IMR-90 (cell line): ENCODE measurements at regions not wholly inside any gene's neighbourhood (a gene's known extent, or its start where the extent isn't known, plus 50 kb on each side); places are given as distances from the start of the nearest gene placed in this dataset.

Source experiments
- ATAC-seq: fragments of 200-7000 bp; cut with Tn5 transposase; 2 replicates; pipeline ENCODE4 v1.9.1; 2020; ENCODE audit warnings: low read depth, mild to moderate bottlenecking, moderate library complexity
- BruUV-seq: library from RNA; stranded (reverse); fragments of 400-500 nt; replicated peaks from 2 replicates; lab custom pipeline; 2021; lab: Mats Ljungman, UMichigan
- CTCF ChIA-PET: fragments of 300-600 bp; formaldehyde crosslinking; extraction: SDS; loops from one replicate; lab custom pipeline; 2021; ENCODE audit warnings: antibody characterized with exemption; lab: Yijun Ruan, JAX
- POLR2A ChIA-PET: fragments of 300-600 bp; sonication (Branson Sonifier 250); formaldehyde crosslinking; loops from one replicate; lab custom pipeline; 2022; ENCODE audit warnings: antibody characterized with exemption; ENCODE audit not compliant: unreplicated experiment; lab: Charles Lee
- DNase-seq: peaks from one replicate; pipeline ENCODE4 v3.0.0; 2013
- H2AFZ ChIP-seq: replicated peaks from 2 replicates; pipeline ENCODE3; 2013; ENCODE audit warnings: low read length, mild to moderate bottlenecking; ENCODE audit not compliant: poor library complexity
- H2AK5ac ChIP-seq: 2 replicates; pipeline ENCODE4 v1.6.1; 2013; ENCODE audit warnings: low read depth, low read length, inconsistent platforms
- H2AK9ac ChIP-seq: replicated peaks from 2 replicates; pipeline ENCODE3; 2013; ENCODE audit warnings: mild to moderate bottlenecking, low read depth, low read length, moderate library complexity; ENCODE audit not compliant: poor library complexity
- H2BK120ac ChIP-seq: 2 replicates; pipeline ENCODE4 v1.6.1; 2013; ENCODE audit warnings: low read depth, low read length, inconsistent platforms
- H2BK15ac ChIP-seq: 3 replicates; pipeline ENCODE4 v1.6.1; 2013; ENCODE audit warnings: low read depth, low read length, inconsistent platforms
- H2BK20ac ChIP-seq: 2 replicates; pipeline ENCODE4 v1.6.1; 2013; ENCODE audit warnings: low read depth, mild to moderate bottlenecking, inconsistent platforms, low read length, moderate library complexity
- H2BK5ac ChIP-seq: 2 replicates; pipeline ENCODE4 v1.6.1; 2013; ENCODE audit warnings: mild to moderate bottlenecking, low read depth, low read length, inconsistent platforms; ENCODE audit not compliant: poor library complexity, severe bottlenecking
- H3K14ac ChIP-seq: replicated peaks from 2 replicates; pipeline ENCODE4 v1.6.1; 2013; ENCODE audit warnings: low read depth, low read length, inconsistent platforms
- H3K18ac ChIP-seq: 2 replicates; pipeline ENCODE4 v1.6.1; 2013; ENCODE audit warnings: low read depth, low read length, control low read depth
- H3K23ac ChIP-seq: 2 replicates; pipeline ENCODE4 v1.6.1; 2013; ENCODE audit warnings: low read depth, low read length, inconsistent platforms
- H3K27ac ChIP-seq: 2 replicates; pipeline ENCODE4 v1.5.1; 2013; ENCODE audit warnings: mild to moderate bottlenecking, control low read depth, low read length; ENCODE audit not compliant: insufficient read depth
- H3K27me3 ChIP-seq: 2 replicates; pipeline ENCODE4 v1.6.1; 2013; ENCODE audit warnings: low read length; ENCODE audit not compliant: control insufficient read depth, insufficient read depth
- H3K36me3 ChIP-seq: 2 replicates; pipeline ENCODE4 v1.6.1; 2013; ENCODE audit warnings: low read length, mixed read lengths; ENCODE audit not compliant: control insufficient read depth, insufficient read depth
- H3K4ac ChIP-seq: 2 replicates; pipeline ENCODE4 v1.6.1; 2013; ENCODE audit warnings: low read depth, low read length, inconsistent platforms
- H3K4me1 ChIP-seq: 2 replicates; pipeline ENCODE4 v1.6.1; 2013; ENCODE audit warnings: low read length, mixed read lengths; ENCODE audit not compliant: control insufficient read depth, insufficient read depth
- H3K4me2 ChIP-seq: 2 replicates; pipeline ENCODE4 v1.6.1; 2013; ENCODE audit warnings: low read depth, mild to moderate bottlenecking, control low read depth, low read length, moderate library complexity
- H3K4me3 ChIP-seq: 2 replicates; pipeline ENCODE4 v1.5.1; 2013; ENCODE audit warnings: low read depth, mild to moderate bottlenecking, control low read depth, low read length, moderate library complexity; ENCODE audit not compliant: insufficient read depth
- H3K56ac ChIP-seq: 2 replicates; pipeline ENCODE4 v1.6.1; 2013; ENCODE audit warnings: low read length, inconsistent platforms; ENCODE audit not compliant: insufficient read depth; ENCODE audit errors: extremely low read depth
- H3K79me1 ChIP-seq, 2 experiments: 2 replicates each; pipeline ENCODE4 v1.6.1; 2013; ENCODE audit warnings: low read length in 2 of 2, inconsistent platforms in 1 of 2, low read depth in 1 of 2
- H3K9ac ChIP-seq: 2 replicates; pipeline ENCODE4 v1.6.1; 2013; ENCODE audit warnings: low read depth, low read length, control low read depth
- H3K9me1 ChIP-seq: 2 replicates; pipeline ENCODE4 v1.6.1; 2013; ENCODE audit warnings: low read length, inconsistent platforms; ENCODE audit not compliant: insufficient read depth
- H3K9me3 ChIP-seq: 2 replicates; pipeline ENCODE4 v1.6.1; 2013; ENCODE audit warnings: low read length; ENCODE audit not compliant: control insufficient read depth, insufficient read depth
- H4K20me1 ChIP-seq: 2 replicates; pipeline ENCODE4 v1.6.1; 2013; ENCODE audit warnings: low read length, inconsistent platforms; ENCODE audit not compliant: insufficient read depth
- H4K5ac ChIP-seq: 2 replicates; pipeline ENCODE4 v1.6.1; 2013; ENCODE audit warnings: mild to moderate bottlenecking, low read depth, low read length, control low read depth
- H4K8ac ChIP-seq, 2 experiments: 2 replicates each; pipeline ENCODE4 v1.6.1; 2013; ENCODE audit warnings: low read depth in 2 of 2, low read length in 2 of 2, control low read depth in 1 of 2, inconsistent platforms in 1 of 2
- H4K91ac ChIP-seq: 2 replicates; pipeline ENCODE4 v1.6.1; 2013; ENCODE audit warnings: low read depth, low read length, inconsistent platforms; ENCODE audit not compliant: insufficient read depth
- BHLHE40 ChIP-seq: fragments of 150-350 bp; IDR thresholded peaks from 2 replicates; pipeline ENCODE4 v1.6.1; 2016; ENCODE audit warnings: mild to moderate bottlenecking, low read depth, low read length
- CEBPB ChIP-seq: IDR thresholded peaks from 2 replicates; pipeline ENCODE4 v1.6.1; 2012; ENCODE audit warnings: low read depth, low read length, improper control_type of control experiment
- CHD1 ChIP-seq: IDR thresholded peaks from 2 replicates; pipeline ENCODE4 v1.6.1; 2012; ENCODE audit warnings: low read depth, low read length, improper control_type of control experiment
- MAFK ChIP-seq: IDR thresholded peaks from 2 replicates; pipeline ENCODE4 v1.6.1; 2012; ENCODE audit warnings: low read depth, low read length, improper control_type of control experiment
- MAZ ChIP-seq: IDR thresholded peaks from 2 replicates; pipeline ENCODE4 v1.6.1; 2012; ENCODE audit warnings: low read depth, mild to moderate bottlenecking, low read length, improper control_type of control experiment, moderate library complexity, borderline replicate concordance
- MXI1 ChIP-seq: IDR thresholded peaks from 2 replicates; pipeline ENCODE4 v1.6.1; 2012; ENCODE audit warnings: low read depth, mild to moderate bottlenecking, low read length, moderate library complexity, borderline replicate concordance
- NFE2L2 ChIP-seq: fragments of 150-350 bp; IDR thresholded peaks from 2 replicates; pipeline ENCODE4 v1.6.1; 2016; ENCODE audit warnings: low read depth, mild to moderate bottlenecking, low read length
- POLR2A ChIP-seq: IDR thresholded peaks from 2 replicates; pipeline ENCODE4 v1.6.1; 2012; ENCODE audit warnings: mild to moderate bottlenecking, low read depth, low read length
- RAD21 ChIP-seq: IDR thresholded peaks from 2 replicates; pipeline ENCODE4 v1.6.1; 2012; ENCODE audit warnings: low read length, improper control_type of control experiment
- RCOR1 ChIP-seq: IDR thresholded peaks from 2 replicates; pipeline ENCODE4 v1.6.1; 2012; ENCODE audit warnings: mild to moderate bottlenecking, low read length, improper control_type of control experiment; ENCODE audit not compliant: insufficient replicate concordance
- RFX5 ChIP-seq: IDR thresholded peaks from 2 replicates; pipeline ENCODE4 v1.8.0; 2012; ENCODE audit warnings: low read depth, mild to moderate bottlenecking, low read length, moderate library complexity
- SMC3 ChIP-seq: fragments of 150-350 bp; IDR thresholded peaks from 2 replicates; pipeline ENCODE4 v1.6.1; 2016; ENCODE audit warnings: low read depth, mild to moderate bottlenecking, antibody characterized with exemption, low read length, moderate library complexity
- WGBS, 2 experiments: methylation state at CpG; one replicate each; pipeline versions ENCODE4 v1.1.5 to v1.1.7; 2013; ENCODE audit warnings: missing lambda C conversion rate in 2 of 2; ENCODE audit not compliant: insufficient read length in 1 of 2; ENCODE audit errors: extremely low coverage in 2 of 2; 5-methylcytosine and 5-hydroxymethylcytosine counted together
- dilution Hi-C: fragments of 300-500 bp; cut with HindIII; formaldehyde crosslinking; loops from one replicate; pipeline ENCODE4 v1.14.3; 2018; ENCODE audit warnings: low sequenced_read_pairs; ENCODE audit not compliant: unreplicated experiment
- in situ Hi-C: fragments of 300-500 bp; cut with MboI; formaldehyde crosslinking; loops from 3 replicates; pipeline ENCODE4 v1.14.3; 2019; ENCODE audit warnings: low sequenced_read_pairs, inconsistent platforms, mixed read lengths
- intact Hi-C: fragments of 100-400 bp; cut with micrococcal nuclease; formaldehyde crosslinking; loops from 2 replicates; pipeline ENCODE4 v1.10.0; 2022
- TF ChIP-seq, protein P1 (sequence below): fragments of 150-350 bp; IDR thresholded peaks from 2 replicates; pipeline ENCODE4 v1.6.1; 2017; ENCODE audit warnings: mild to moderate bottlenecking, antibody characterized with exemption, low read length, low read depth
- TF ChIP-seq, protein P2 (sequence below): conservative IDR thresholded peaks from 2 replicates; pipeline ENCODE4 v1.5.1; 2012; ENCODE audit warnings: mild to moderate bottlenecking, low read depth, low read length, improper control_type of control experiment
- TF ChIP-seq, protein P3 (sequence below): fragments of 150-350 bp; IDR thresholded peaks from 2 replicates; pipeline ENCODE4 v1.6.1; 2016; ENCODE audit warnings: low read depth, mild to moderate bottlenecking, low read length, moderate library complexity, borderline replicate concordance

DNA sequence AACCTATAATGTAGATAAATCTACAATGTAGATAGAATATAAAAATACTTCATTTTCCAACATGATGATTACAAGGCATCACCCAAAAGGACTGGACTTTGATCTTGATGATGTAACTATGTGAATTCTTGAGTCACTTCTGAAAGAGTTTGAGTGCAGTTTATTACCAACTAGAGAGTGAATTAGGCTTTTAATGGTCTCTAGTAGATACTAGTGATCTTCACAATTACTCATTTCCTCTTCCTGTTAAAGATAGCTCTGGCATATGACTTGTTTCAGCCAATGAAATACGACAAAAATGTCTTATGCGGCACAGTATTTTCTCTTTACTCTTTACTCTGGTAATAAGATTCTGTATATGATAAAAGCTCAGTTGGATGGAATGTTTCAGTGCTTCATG is 1588.1 kb upstream of the B3GALT2 start:
- no peak overlapping the region for H3K9ac ChIP-seq
- no TSS peak for BruUV-seq
- H4K5ac ChIP-seq, result no peak overlapping the region
- H4K91ac ChIP-seq, result no peak overlapping the region
- no peak overlapping the region for H3K4me3 ChIP-seq
- no peak overlapping the region for H3K27ac ChIP-seq
- TF ChIP-seq CHD1, result no peak
- no peak for TF ChIP-seq POLR2A
- TF ChIP-seq BHLHE40, result no peak
- TF ChIP-seq, protein P1, sequence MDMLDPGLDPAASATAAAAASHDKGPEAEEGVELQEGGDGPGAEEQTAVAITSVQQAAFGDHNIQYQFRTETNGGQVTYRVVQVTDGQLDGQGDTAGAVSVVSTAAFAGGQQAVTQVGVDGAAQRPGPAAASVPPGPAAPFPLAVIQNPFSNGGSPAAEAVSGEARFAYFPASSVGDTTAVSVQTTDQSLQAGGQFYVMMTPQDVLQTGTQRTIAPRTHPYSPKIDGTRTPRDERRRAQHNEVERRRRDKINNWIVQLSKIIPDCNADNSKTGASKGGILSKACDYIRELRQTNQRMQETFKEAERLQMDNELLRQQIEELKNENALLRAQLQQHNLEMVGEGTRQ, result no peak
- TF ChIP-seq MXI1, result no peak
- no peak for TF ChIP-seq SMC3
- TF ChIP-seq, protein P2, sequence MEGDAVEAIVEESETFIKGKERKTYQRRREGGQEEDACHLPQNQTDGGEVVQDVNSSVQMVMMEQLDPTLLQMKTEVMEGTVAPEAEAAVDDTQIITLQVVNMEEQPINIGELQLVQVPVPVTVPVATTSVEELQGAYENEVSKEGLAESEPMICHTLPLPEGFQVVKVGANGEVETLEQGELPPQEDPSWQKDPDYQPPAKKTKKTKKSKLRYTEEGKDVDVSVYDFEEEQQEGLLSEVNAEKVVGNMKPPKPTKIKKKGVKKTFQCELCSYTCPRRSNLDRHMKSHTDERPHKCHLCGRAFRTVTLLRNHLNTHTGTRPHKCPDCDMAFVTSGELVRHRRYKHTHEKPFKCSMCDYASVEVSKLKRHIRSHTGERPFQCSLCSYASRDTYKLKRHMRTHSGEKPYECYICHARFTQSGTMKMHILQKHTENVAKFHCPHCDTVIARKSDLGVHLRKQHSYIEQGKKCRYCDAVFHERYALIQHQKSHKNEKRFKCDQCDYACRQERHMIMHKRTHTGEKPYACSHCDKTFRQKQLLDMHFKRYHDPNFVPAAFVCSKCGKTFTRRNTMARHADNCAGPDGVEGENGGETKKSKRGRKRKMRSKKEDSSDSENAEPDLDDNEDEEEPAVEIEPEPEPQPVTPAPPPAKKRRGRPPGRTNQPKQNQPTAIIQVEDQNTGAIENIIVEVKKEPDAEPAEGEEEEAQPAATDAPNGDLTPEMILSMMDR, result no peak
- TF ChIP-seq RCOR1, result no peak
- no peak for TF ChIP-seq RAD21
- TF ChIP-seq, protein P3, sequence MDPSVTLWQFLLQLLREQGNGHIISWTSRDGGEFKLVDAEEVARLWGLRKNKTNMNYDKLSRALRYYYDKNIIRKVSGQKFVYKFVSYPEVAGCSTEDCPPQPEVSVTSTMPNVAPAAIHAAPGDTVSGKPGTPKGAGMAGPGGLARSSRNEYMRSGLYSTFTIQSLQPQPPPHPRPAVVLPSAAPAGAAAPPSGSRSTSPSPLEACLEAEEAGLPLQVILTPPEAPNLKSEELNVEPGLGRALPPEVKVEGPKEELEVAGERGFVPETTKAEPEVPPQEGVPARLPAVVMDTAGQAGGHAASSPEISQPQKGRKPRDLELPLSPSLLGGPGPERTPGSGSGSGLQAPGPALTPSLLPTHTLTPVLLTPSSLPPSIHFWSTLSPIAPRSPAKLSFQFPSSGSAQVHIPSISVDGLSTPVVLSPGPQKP, result no peak
- TF ChIP-seq RFX5, result no peak
- TF ChIP-seq MAFK, result no peak
- no peak for TF ChIP-seq NFE2L2
- no peak for TF ChIP-seq MAZ
- no peak for TF ChIP-seq CEBPB
- H3K9me1 ChIP-seq, result no peaks in the 10 kb centered on the region
- no peak overlapping the region for H3K14ac ChIP-seq
- H2AK9ac ChIP-seq, result no peak overlapping the region
- no peak overlapping the region for H2AFZ ChIP-seq
- no peak overlapping the region for H2BK120ac ChIP-seq
- no peaks in the 10 kb centered on the region for H3K4me1 ChIP-seq
- no peak overlapping the region for H2BK20ac ChIP-seq
- CTCF ChIA-PET, result no interaction called here
- POLR2A ChIA-PET, result no interaction called here
- no peak overlapping the region for H3K18ac ChIP-seq
- WGBS, 2 experiments, result no CpG with 5 or more reads among the region's 2 CpGs
- H2BK15ac ChIP-seq, result no peak overlapping the region
- H3K36me3 ChIP-seq, result no peaks in the 10 kb centered on the region
- no peak overlapping the region for H3K4ac ChIP-seq
- H4K20me1 ChIP-seq, result no peaks in the 10 kb centered on the region
- no peak overlapping the region for H3K56ac ChIP-seq
- ATAC-seq, result no peak
- H2AK5ac ChIP-seq, result no peak overlapping the region
- no peaks in the 10 kb centered on the region for H3K27me3 ChIP-seq
- H3K23ac ChIP-seq, result no peak overlapping the region
- no peak for DNase-seq
- H3K9me3 ChIP-seq, result no peaks in the 10 kb centered on the region
- dilution Hi-C loops (no loop called here), in situ Hi-C loops (no loop called here), intact Hi-C loops (no loop called here)
- no peak overlapping the region for H3K4me2 ChIP-seq
- no peak overlapping the region for H2BK5ac ChIP-seq
- no peaks in the 10 kb centered on the region for H3K79me1 ChIP-seq
- H4K8ac ChIP-seq, result no peak overlapping the region
